Esophagus muscularis mucosa (tissue), 4 donors: ENCODE measurements at regions not wholly inside any gene's neighbourhood (a gene's known extent, or its start where the extent isn't known, plus 50 kb on each side); places are given as distances from the start of the nearest gene placed in this dataset.

ENCODE experiments used
- DNase-seq: peaks from one replicate; pipeline ENCODE4 v3.0.0-alpha.2; 2017; ENCODE audit errors: extremely low spot score
- H3K27ac ChIP-seq, 4 donors: fragments of 200-600 bp; sonication (generic); replicated peaks in 1 of 4; 1 replicate in 3 of 4; 2 replicates in 1 of 4; pipeline ENCODE4 v1.5.1; 2016 to 2019; ENCODE audit warnings: mild to moderate bottlenecking in 1 of 4
- H3K27me3 ChIP-seq, 4 donors: fragments of 200-600 bp; sonication (generic); one replicate each; pipeline versions ENCODE4 v1.5.1 to v1.6.0; 2016 to 2019
- H3K36me3 ChIP-seq, 4 donors: fragments of 200-600 bp; sonication (generic); one replicate each; pipeline ENCODE4 v1.5.1; 2016 to 2019
- H3K4me1 ChIP-seq, 4 donors: fragments of 200-600 bp; sonication (generic); one replicate each; pipeline ENCODE4 v1.5.1; 2016 to 2019
- H3K4me3 ChIP-seq, 4 donors: fragments of 200-600 bp; sonication (generic); 1 replicate in 2 of 4; 2 replicates in 2 of 4; pipeline ENCODE4 v1.5.1; 2016 to 2019; ENCODE audit warnings: mild to moderate bottlenecking in 4 of 4, moderate library complexity in 1 of 4
- H3K9me3 ChIP-seq, 4 donors: fragments of 200-600 bp; sonication (generic); 1 replicate in 3 of 4; 2 replicates in 1 of 4; pipeline ENCODE4 v1.5.1; 2016 to 2019
- EP300 ChIP-seq: sonication (generic); formaldehyde crosslinking; IDR thresholded peaks from one replicate; pipeline ENCODE4 v1.6.1; 2017; ENCODE audit warnings: antibody characterized with exemption
- POLR2A ChIP-seq: fragments of 450-650 bp; IDR thresholded peaks from one replicate; pipeline ENCODE4 v1.6.1; 2017; ENCODE audit warnings: antibody characterized with exemption, moderate library complexity, mild to moderate bottlenecking, low read depth
- POLR2AphosphoS5 ChIP-seq, 2 donors: sonication (generic); formaldehyde crosslinking; IDR thresholded peaks; one replicate each; pipeline ENCODE4 v1.6.1; 2017; ENCODE audit warnings: antibody characterized with exemption in 2 of 2
- WGBS: methylation state at CpG from one replicate; pipeline ENCODE4 v1.1.5; 2018; 5-methylcytosine and 5-hydroxymethylcytosine counted together
- intact Hi-C: fragments of 100-400 bp; cut with DNase I; formaldehyde crosslinking; loops from one replicate; pipeline ENCODE4 v1.15.1; 2023
- TF ChIP-seq, protein P1 (sequence below), 3 experiments: fragments of 200-600 bp in 2 of 3; fragments of 450-650 bp in 1 of 3; sonication (generic) in 2 of 3; IDR thresholded peaks; one replicate each; pipeline ENCODE4 v1.5.1; 2017 to 2019; ENCODE audit warnings: antibody characterized with exemption in 3 of 3, mild to moderate bottlenecking in 2 of 3, moderate library complexity in 1 of 3

DNA sequence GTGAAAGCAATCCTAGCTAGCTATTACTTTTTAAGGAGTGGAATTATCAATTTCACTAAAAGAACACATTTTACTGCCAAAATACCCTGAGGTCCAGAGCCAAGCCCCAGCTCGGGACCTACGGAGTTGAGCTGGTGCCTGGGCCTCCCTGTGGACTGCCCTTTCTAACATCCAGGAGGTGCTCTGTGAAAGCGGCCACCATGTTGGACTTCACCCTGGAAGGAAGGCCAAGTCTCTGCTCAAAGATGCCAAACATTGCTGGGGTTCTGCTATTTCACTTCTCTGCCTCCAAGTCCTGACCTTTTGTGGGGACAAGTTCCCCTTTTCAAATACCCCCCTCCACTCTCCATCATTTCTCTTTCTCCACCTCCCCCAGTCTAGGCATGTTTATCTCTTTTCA lies 498.7 kb upstream of the RAB6C start:
- intact Hi-C loops = no loop called here
- 47% methylated on average over 3 of the region's 3 CpGs for WGBS
- Histone ChIP-seq H3K4me3 (no peak overlapping the region), H3K27ac (no peak overlapping the region), H3K4me1 (no peaks in the 10 kb centered on the region), H3K9me3 (no peaks in the 10 kb centered on the region), H3K36me3 (no peaks in the 10 kb centered on the region), H3K27me3 (peaks cover 0 to 4% (median 0%) of the 10 kb centered on the region in 4 donors)
- TF ChIP-seq, protein P1, sequence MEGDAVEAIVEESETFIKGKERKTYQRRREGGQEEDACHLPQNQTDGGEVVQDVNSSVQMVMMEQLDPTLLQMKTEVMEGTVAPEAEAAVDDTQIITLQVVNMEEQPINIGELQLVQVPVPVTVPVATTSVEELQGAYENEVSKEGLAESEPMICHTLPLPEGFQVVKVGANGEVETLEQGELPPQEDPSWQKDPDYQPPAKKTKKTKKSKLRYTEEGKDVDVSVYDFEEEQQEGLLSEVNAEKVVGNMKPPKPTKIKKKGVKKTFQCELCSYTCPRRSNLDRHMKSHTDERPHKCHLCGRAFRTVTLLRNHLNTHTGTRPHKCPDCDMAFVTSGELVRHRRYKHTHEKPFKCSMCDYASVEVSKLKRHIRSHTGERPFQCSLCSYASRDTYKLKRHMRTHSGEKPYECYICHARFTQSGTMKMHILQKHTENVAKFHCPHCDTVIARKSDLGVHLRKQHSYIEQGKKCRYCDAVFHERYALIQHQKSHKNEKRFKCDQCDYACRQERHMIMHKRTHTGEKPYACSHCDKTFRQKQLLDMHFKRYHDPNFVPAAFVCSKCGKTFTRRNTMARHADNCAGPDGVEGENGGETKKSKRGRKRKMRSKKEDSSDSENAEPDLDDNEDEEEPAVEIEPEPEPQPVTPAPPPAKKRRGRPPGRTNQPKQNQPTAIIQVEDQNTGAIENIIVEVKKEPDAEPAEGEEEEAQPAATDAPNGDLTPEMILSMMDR (IDR thresholded peaks at IDR 0.05) = no peak
- TF ChIP-seq EP300 (no peak), POLR2AphosphoS5 (IDR thresholded peaks at IDR 0.05) (no peak), POLR2A (no peak)
- DNase-seq = no peak

DNA sequence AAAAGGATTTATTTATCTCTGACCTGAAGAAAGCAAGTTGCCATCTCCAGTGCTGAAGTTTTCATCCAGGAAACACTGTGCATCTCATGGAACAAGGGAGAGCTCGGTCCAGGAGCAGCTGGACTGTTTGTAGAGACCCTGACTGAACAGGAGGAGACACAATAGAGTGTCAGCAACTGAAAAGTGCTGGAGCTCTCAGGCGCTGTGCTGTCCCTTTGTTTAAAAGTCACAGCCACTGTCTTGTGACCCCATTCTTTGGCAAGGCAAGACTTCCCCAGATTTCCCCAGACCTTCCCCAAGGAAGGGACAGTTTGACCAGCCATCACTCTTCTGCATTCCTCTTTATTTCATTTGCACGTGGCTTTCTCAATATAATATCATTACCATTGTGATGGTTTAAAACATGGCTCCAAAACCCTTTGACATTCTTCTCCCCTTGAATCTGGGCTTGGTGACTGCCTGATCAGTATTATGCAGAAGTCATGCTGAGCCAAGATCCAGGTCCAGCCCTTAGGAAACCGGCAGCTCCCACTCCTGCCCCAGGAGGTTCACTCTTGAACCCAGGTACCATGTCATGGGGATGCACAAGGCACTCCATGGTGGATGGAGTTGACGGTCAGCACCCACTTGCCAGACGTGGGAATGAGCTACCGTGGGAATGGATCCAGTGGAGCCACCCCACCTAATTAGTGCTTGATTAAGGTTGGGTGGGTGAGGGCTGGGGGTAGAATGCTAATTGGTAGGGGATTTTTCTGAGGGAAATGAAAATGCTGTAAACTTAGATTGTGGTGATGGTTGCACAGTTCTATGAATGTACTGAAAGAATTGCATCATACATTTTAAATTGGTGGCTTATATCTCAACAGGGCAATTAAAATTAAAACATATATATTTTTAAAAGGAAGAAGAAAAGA lies 497.9 kb upstream of the RAB6C start:
- Histone ChIP-seq H3K4me1 (no peaks in the 10 kb centered on the region), H3K27ac (no peak overlapping the region), H3K4me3 (no peak overlapping the region), H3K9me3 (no peaks in the 10 kb centered on the region), H3K36me3 (no peaks in the 10 kb centered on the region), H3K27me3 (peaks cover 0 to 4% (median 0%) of the 10 kb centered on the region in 4 donors)
- DNase-seq = no peak
- WGBS = 78% methylated on average over 7 of the region's 7 CpGs
- intact Hi-C loops = no loop called here
- TF ChIP-seq, protein P1 (IDR thresholded peaks at IDR 0.05) = no peak
- TF ChIP-seq POLR2AphosphoS5 (IDR thresholded peaks at IDR 0.05) (no peak), EP300 (no peak), POLR2A (no peak)

DNA sequence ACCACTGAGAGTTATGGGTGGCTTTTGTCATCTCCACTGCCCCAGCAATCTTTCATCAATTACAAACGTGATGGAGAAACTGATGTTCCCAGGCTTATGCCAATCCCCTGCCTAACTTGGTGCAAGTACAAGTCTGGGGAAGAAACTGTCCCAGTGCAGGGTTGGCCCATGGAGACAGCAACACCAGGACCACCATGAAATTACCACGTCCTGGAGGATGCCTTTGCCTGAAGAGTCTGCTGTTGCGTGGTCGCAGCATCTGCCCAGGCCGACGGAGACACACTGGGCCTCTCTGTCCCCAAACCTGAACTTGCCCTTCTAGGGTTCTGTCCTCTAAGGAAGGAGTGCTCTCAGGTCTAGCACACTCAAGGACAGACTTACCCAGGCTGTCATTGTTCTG lies 496.8 kb upstream of the RAB6C start:
- TF ChIP-seq EP300 (no peak), POLR2AphosphoS5 (IDR thresholded peaks at IDR 0.05) (no peak), POLR2A (no peak)
- TF ChIP-seq, protein P1 (IDR thresholded peaks at IDR 0.05) = no peak
- H3K4me3 ChIP-seq = no peak overlapping the region
- 92% methylated on average over 6 of the region's 6 CpGs for WGBS
- DNase-seq = no peak
- no peaks in the 10 kb centered on the region for H3K36me3 ChIP-seq
- no peaks in the 10 kb centered on the region for H3K4me1 ChIP-seq
- no peak overlapping the region for H3K27ac ChIP-seq
- intact Hi-C loops = no loop called here
- peaks cover 0 to 4% (median 0%) of the 10 kb centered on the region in 4 donors for H3K27me3 ChIP-seq
- no peaks in the 10 kb centered on the region for H3K9me3 ChIP-seq

DNA sequence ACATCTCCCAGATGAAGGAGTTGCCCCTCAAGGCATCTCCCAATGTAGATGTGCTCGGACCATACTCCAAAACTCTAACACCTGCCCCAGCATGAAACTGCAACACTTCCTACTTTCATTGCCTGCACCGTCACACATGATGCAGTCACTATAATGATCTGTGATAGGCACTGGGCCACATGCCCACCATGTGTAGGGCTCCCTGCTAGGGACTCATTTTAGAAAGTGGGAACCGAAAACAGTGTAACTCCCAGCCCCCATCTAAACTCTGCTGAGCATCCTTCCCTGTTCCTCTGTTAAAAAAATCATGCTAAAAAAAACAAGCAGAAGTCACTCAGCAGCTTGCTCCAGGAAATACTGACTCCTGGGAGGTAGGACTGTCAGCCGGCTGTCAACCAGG lies 496.1 kb upstream of the RAB6C start:
- Histone ChIP-seq H3K4me1 (no peaks in the 10 kb centered on the region), H3K36me3 (no peaks in the 10 kb centered on the region), H3K4me3 (no peak overlapping the region), H3K27ac (no peak overlapping the region), H3K9me3 (no peaks in the 10 kb centered on the region), H3K27me3 (peaks cover 0 to 4% (median 0%) of the 10 kb centered on the region in 4 donors)
- intact Hi-C loops = no loop called here
- 65% methylated on average over 4 of the region's 4 CpGs for WGBS
- no peak for DNase-seq
- TF ChIP-seq, protein P1 (IDR thresholded peaks at IDR 0.05) = no peak
